ENCODE measurements at regions not wholly inside any gene's neighbourhood (a gene's known extent, or its start where the extent isn't known, plus 50 kb on each side); places are given as distances from the start of the nearest gene placed in this dataset.

DNA sequence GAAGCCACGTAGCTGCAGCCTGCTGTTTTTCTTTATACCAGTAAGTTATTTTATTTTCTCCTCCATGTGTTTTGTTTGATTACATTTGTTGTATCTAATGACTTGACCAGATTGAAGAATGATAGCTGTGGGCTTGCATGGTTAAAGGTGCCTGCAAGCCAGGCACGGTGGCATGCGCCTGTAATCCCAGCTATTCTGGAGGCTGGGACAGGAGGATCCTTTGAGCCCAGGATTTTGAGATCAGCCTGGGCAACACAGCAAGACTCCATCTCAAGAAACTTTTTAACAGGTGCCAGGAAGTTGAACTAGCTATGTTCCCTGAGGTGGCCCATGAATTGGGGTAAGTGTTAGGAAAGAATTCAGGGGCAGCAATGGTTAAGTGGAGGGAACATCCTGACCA is 179.4 kb downstream of the IRS1 start:
- Histone ChIP-seq H3K4me1 (ENCODE audit: insufficient read depth, low read length) (no peaks in the 10 kb centered on the region), H3K9me3 (ENCODE audit: control insufficient read depth, insufficient read depth, low read length) (no peaks in the 10 kb centered on the region), H3K9ac (ENCODE audit: low read depth, low read length) (no peak overlapping the region), H3K36me3 (ENCODE audit: insufficient read depth, low read length) (no peaks in the 10 kb centered on the region)

DNA sequence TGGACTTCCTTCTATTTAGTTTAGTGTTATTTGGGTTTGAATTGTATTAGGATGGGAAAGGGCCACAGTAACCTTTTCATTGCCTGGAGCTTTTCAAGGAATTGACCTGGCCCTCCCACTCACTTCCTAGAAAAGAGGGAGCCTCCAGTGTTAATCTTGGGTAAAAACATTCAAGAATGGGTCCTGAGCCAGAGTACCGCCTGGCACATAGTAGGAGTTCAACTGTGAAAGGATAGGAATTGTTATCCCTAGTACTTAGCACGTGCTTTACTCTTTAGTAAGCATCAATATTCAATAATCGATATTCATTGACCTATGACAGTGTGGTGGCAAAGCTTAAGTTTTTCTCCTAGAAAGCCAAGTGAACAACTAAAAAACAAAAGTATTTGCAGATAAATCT is 179.9 kb downstream of the IRS1 start:
- Histone ChIP-seq H3K9me3 (ENCODE audit: control insufficient read depth, insufficient read depth, low read length) (no peaks in the 10 kb centered on the region), H3K36me3 (ENCODE audit: insufficient read depth, low read length) (no peaks in the 10 kb centered on the region), H3K4me1 (ENCODE audit: insufficient read depth, low read length) (no peaks in the 10 kb centered on the region), H3K9ac (ENCODE audit: low read depth, low read length) (no peak overlapping the region)

DNA sequence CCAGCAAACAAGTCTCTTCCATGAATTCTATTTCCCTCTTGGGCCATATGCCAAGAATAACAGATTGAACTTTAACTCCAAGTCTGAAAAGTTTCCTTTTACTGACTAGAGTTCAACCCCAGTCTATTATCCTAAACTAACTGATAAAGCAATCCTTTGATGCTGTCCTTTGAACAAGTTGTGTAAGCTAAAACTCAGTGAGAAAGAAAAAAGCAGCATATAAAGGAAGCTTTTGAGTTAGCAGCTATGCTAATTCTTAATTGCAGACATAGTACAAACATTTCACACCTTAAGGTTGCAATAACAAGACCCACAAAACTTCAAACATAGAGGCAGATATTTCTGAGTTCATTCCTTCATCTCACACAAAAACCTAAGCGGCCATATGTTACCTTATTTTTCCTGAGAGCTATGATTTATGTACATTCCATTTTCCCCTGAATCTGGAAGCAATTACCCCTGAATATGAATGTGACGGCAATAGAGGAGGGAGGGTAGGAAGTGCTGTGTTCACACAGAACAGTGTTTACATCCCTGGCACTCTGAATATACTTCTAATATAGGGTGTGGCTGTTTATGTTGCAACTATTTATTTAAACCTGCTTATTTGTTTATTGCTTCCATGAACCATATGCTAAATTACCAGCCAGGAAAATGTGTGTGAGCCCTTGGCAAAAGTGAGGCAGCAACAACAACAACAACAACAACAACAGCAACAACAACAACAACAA is 180.6 kb downstream of the IRS1 start:
- Histone ChIP-seq H3K36me3 (ENCODE audit: insufficient read depth, low read length) (no peaks in the 10 kb centered on the region), H3K9me3 (ENCODE audit: control insufficient read depth, insufficient read depth, low read length) (no peaks in the 10 kb centered on the region), H3K4me1 (ENCODE audit: insufficient read depth, low read length) (no peaks in the 10 kb centered on the region), H3K9ac (ENCODE audit: low read depth, low read length) (no peak overlapping the region)

DNA sequence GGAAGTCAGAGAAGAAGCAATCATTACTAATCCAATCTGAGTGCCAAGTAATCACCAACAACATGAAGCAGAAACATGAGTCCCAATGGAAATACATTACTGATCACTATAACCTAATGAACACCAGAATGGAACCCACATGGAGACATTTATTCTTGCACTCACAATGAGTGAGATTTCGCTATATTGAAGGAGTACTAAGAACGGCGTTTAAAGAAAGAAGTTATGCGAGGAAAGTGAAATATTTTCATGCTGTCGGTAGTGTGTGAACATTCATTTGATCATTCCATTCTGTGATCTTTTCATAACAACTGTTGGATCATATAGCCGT is 181.1 kb downstream of the IRS1 start:
- Histone ChIP-seq H3K36me3 (ENCODE audit: insufficient read depth, low read length) (no peaks in the 10 kb centered on the region), H3K9ac (ENCODE audit: low read depth, low read length) (no peak overlapping the region), H3K4me1 (ENCODE audit: insufficient read depth, low read length) (no peaks in the 10 kb centered on the region), H3K9me3 (ENCODE audit: control insufficient read depth, insufficient read depth, low read length) (no peaks in the 10 kb centered on the region)

DNA sequence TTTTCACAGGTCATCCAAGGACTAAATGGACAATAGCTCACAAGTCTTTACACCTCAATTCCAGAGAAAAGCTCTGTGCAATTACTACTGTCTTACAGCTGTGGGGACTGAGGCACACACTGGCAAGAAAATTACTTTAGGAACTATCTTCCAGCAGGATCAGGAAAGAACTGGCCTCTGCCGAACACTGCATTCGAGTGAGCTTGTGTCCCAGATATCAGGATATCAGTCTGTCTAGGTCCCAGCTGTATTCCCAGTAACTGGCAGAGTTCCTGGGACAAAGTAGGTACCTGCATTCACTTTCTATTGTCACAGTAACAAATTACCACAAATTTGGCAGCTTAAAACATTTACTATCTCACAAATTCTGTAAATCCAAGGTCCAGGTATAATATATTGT is 183.7 kb downstream of the IRS1 start:
- no peaks in the 10 kb centered on the region for H3K4me1 ChIP-seq (ENCODE audit: insufficient read depth, low read length)

DNA sequence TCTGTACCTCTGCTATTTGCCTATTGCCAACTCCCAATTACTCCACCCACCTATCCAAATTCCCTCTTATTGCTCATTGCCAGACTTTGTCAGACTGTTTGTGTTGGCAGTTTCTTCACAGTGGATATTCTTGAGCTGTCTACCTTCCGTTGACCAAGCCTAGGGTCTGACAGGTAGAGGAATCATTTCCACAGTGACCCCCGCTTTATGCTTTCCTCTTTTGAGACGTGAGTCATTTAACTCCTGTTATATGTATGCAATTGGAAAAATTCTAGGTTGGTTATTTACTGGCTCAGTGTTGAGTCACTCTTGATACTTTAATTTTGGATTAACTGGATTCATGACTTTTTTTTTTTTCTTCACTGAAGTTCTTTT is 187.7 kb downstream of the IRS1 start:
- Histone ChIP-seq H3K36me3 (ENCODE audit: insufficient read depth, low read length) (no peaks in the 10 kb centered on the region), H3K4me1 (ENCODE audit: insufficient read depth, low read length) (no peaks in the 10 kb centered on the region), H3K9ac (ENCODE audit: low read depth, low read length) (no peak overlapping the region), H3K9me3 (ENCODE audit: control insufficient read depth, insufficient read depth, low read length) (no peaks in the 10 kb centered on the region)

More for the DNA sequence above, 183.7 kb downstream of the IRS1 start:
- Histone ChIP-seq H3K9me3 (ENCODE audit: control insufficient read depth, insufficient read depth, low read length) (no peaks in the 10 kb centered on the region), H3K36me3 (ENCODE audit: insufficient read depth, low read length) (no peaks in the 10 kb centered on the region), H3K9ac (ENCODE audit: low read depth, low read length) (no peak overlapping the region)

DNA sequence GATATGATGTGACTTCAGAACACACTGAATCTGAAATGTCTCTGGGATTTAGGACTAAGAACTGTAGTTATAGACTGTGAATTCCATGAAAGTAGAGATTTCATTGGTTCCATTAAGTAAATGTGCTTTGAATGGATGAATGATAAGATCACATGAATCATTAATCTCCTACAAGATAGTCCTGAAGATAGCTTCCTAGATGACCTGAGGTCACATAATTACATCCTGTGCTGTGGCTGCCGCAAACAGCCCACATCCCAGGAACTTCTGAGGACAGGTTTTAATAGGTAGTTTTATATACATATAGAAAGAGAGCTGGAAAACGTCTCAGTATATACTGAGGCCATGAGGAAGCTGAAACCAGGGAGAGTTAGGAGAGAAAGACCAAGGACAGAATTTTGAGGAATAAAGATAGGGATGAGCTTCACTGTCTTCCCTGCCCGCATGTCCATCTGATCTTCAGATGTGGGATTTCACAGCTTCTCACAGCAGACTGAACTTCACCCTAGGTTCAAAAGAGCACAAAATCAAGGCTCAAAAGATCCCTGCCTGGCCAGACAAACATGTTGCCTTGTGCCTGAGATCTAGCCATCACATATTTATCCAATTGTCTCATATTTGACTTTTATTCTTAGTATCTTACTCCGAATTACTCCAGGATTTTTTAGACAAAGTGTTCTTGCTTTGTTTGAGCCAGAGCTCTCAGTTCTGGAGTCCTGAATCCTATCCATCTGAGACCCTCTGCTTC is 188.2 kb downstream of the IRS1 start:
- H3K4me1 ChIP-seq (ENCODE audit: insufficient read depth, low read length): no peaks in the 10 kb centered on the region
- H3K36me3 ChIP-seq (ENCODE audit: insufficient read depth, low read length): no peaks in the 10 kb centered on the region
- no peak overlapping the region for H3K9ac ChIP-seq (ENCODE audit: low read depth, low read length)
- no peaks in the 10 kb centered on the region for H3K9me3 ChIP-seq (ENCODE audit: control insufficient read depth, insufficient read depth, low read length)

DNA sequence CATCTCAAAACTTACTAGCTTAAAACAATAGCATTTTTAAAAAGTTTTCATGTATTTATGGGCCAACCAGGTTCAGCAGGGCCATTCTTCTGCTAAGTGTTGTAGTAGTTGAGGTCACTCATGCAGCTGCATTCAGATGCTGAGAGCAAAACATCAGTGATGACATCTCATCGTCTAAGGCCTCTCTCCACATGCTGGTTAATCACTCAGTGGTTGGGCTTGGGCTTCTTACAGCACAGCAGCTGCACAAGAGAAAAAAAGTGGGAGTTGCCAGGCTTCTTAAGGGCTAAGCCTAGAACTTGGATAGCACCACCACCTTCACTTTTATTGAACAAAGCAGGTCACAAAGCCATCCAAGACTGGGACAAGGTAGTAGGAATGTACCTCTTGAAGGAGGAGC is 190.3 kb downstream of the IRS1 start:
- Histone ChIP-seq H3K4me1 (ENCODE audit: insufficient read depth, low read length) (no peaks in the 10 kb centered on the region), H3K9me3 (ENCODE audit: control insufficient read depth, insufficient read depth, low read length) (no peaks in the 10 kb centered on the region), H3K36me3 (ENCODE audit: insufficient read depth, low read length) (no peaks in the 10 kb centered on the region), H3K9ac (ENCODE audit: low read depth, low read length) (no peak overlapping the region)

DNA sequence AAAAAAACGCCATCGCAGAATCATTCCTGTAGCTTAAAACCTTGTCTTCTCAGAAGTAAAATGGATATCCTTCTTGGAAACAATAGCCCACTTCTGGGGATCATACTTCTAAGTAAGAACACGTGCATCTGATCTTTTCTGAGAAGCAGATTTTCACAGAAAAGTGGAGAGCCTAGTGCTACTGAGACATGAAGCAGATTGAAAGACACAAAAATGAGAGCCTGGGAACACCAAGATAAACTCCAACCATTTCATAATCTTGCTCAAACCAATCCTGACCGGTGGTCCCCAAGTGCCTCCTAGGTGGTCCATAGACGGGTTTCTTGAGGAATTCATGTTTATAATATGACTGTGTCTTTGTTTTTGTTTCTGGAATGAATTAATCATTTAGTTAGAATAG is 191.2 kb downstream of the IRS1 start:
- Histone ChIP-seq H3K36me3 (ENCODE audit: insufficient read depth, low read length) (no peaks in the 10 kb centered on the region), H3K4me1 (ENCODE audit: insufficient read depth, low read length) (no peaks in the 10 kb centered on the region)

DNA sequence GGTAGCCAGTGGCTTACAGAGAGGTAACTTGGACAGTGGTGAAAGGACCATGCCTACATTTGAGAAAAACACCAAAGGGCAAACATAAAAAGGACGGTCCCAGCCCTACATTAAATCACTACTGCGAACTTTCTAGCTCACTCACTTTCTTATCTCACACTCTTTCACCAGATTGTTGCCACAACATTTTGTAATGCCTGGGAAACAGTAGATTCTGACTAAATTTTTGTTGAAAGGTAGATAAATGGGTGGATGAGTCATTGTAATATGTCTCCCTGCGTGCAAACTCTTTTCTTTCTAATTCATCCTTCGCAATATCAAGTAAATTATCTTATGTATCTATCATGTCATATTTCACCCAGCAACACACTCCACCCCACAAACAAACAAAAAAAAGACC is 192.2 kb downstream of the IRS1 start:
- no peaks in the 10 kb centered on the region for H3K36me3 ChIP-seq (ENCODE audit: insufficient read depth, low read length)
- H3K4me1 ChIP-seq (ENCODE audit: insufficient read depth, low read length): no peaks in the 10 kb centered on the region
- no peak overlapping the region for H3K9ac ChIP-seq (ENCODE audit: low read depth, low read length)
- no peaks in the 10 kb centered on the region for H3K9me3 ChIP-seq (ENCODE audit: control insufficient read depth, insufficient read depth, low read length)

More for the DNA sequence above, 191.2 kb downstream of the IRS1 start:
- no peaks in the 10 kb centered on the region for H3K9me3 ChIP-seq (ENCODE audit: control insufficient read depth, insufficient read depth, low read length)
- no peak overlapping the region for H3K9ac ChIP-seq (ENCODE audit: low read depth, low read length)

DNA sequence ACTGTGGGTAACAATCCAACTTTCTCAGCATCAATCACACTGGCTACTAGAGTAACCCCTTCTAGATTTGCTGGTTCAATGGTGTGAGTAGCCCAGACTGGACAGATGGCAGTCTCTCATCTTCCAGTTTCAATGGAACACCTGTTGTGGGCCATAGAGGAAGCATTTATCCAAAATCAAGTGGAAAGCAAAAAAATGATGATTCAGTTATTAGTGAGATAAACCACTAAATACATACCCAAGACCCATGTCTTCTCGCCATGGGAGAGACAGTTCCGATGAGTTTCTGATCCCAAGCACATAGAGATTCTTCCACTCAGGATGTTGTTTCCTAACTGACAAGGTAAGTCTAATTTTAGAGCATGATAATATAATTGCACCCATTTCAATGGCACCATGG is 194.0 kb downstream of the IRS1 start:
- Histone ChIP-seq H3K4me1 (ENCODE audit: insufficient read depth, low read length) (no peaks in the 10 kb centered on the region), H3K9me3 (ENCODE audit: control insufficient read depth, insufficient read depth, low read length) (no peaks in the 10 kb centered on the region), H3K36me3 (ENCODE audit: insufficient read depth, low read length) (no peaks in the 10 kb centered on the region), H3K9ac (ENCODE audit: low read depth, low read length) (no peak overlapping the region)

DNA sequence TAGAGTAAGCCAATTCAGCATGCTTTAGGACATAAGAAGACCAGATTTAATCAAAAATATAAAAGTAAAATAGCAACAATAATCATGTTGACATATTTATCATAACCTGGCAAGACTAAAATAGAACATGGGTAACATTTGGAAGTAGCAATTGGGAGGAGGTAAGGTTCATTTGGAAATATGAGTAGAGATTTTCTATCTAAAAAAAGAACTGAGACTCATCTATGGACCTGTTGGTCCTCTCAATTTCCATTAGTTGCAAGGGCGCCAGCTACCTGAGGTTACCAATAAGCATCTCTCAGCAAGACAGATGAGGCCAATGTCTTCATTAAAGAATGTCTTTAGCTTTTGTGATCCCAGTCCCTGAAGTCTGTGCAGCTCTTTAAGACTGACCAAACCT is 196.0 kb downstream of the IRS1 start:
- Histone ChIP-seq H3K9ac (ENCODE audit: low read depth, low read length) (no peak overlapping the region), H3K9me3 (ENCODE audit: control insufficient read depth, insufficient read depth, low read length) (no peaks in the 10 kb centered on the region), H3K4me1 (ENCODE audit: insufficient read depth, low read length) (no peaks in the 10 kb centered on the region), H3K36me3 (ENCODE audit: insufficient read depth, low read length) (no peaks in the 10 kb centered on the region)

DNA sequence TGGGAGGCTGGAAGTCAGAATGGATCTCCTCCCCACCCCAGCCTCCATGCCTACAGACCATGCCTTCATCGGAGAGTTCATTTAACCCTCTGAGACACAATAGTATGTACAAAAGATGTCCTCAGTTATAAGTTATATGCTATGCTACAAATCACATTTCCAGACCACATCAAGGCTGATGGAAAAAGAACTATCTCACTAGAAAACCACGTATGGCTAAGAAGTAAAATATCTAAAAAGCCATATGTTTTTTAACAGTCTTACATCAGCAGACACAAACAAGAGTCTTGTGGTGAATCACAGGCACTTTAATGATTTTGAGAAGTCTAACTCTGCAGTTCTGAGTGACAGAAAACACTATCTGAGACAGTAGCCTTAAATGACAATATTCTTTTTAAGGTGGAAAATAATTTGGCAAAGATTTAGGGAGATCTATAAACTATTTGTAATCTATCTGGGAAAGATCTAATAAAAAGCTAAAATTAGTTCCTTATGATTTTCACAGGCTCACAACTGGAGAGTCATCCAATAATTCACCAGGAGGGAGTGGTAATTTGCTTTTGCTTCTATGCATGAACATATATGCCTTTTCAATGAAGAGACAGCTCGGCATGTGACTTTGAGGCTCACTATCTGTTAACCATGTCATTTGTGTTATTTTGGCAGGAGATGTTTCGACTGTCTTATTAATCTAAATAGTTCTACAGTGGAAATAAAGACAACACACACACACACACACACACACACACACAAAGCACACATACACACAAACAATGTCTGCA is 197.5 kb downstream of the IRS1 start:
- no peak overlapping the region for H3K9ac ChIP-seq (ENCODE audit: low read depth, low read length)
- H3K9me3 ChIP-seq (ENCODE audit: control insufficient read depth, insufficient read depth, low read length): no peaks in the 10 kb centered on the region
- no peaks in the 10 kb centered on the region for H3K4me1 ChIP-seq (ENCODE audit: insufficient read depth, low read length)
- H3K36me3 ChIP-seq (ENCODE audit: insufficient read depth, low read length): no peaks in the 10 kb centered on the region

DNA sequence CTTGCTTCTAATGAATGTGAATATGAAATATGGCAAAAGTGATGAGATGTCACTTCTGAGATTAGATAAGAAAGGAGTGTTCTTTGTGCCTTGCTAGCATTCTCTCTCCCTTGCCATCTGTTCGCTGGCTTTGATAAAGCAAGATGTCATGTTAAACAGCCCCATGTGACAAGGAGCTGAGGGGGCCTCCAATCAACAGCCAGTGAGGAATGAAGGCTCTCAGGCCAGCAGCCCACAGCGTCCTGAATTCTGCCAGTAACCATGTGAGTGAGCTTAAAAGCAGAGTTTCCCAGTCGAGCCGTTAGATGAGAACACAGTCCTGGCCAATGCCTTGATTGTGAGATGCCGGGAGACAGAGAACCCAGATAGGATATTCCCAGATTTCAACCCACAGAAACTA is 198.8 kb downstream of the IRS1 start:
- H3K9ac ChIP-seq (ENCODE audit: low read depth, low read length): no peak overlapping the region
- H3K9me3 ChIP-seq (ENCODE audit: control insufficient read depth, insufficient read depth, low read length): no peaks in the 10 kb centered on the region
- H3K36me3 ChIP-seq (ENCODE audit: insufficient read depth, low read length): no peaks in the 10 kb centered on the region
- H3K4me1 ChIP-seq (ENCODE audit: insufficient read depth, low read length): no peaks in the 10 kb centered on the region

DNA sequence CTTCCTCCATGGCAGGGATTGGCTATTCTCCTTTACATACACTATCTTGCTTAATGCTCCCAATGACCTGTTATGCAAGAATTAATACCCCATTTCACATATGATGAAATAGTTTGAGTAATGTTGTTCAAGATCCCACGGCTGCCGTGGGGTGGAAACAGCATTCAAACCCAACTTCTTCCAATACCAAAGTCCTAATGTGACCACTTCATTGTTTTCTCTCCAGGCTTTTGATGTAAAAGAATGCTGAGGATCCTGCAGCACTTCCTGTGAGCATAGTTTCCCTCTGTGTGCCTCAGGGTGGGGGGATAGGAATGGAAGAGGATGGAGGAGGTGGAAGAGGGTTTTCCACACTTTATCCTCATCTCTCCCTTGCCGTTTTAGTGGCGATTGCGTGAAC is 199.4 kb downstream of the IRS1 start:
- Histone ChIP-seq H3K36me3 (ENCODE audit: insufficient read depth, low read length) (no peaks in the 10 kb centered on the region), H3K9ac (ENCODE audit: low read depth, low read length) (no peak overlapping the region), H3K9me3 (ENCODE audit: control insufficient read depth, insufficient read depth, low read length) (no peaks in the 10 kb centered on the region), H3K4me1 (ENCODE audit: insufficient read depth, low read length) (no peaks in the 10 kb centered on the region)

Data from ES-I3 (cell line).